Erythroblast (primary cell): ENCODE measurements at regions not wholly inside any gene's neighbourhood (a gene's known extent, or its start where the extent isn't known, plus 50 kb on each side); places are given as distances from the start of the nearest gene placed in this dataset.

Experiments
- GATA1 ChIP-seq: IDR thresholded peaks from 2 replicates; pipeline ENCODE4 v1.6.1; 2011; ENCODE audit warnings: low read depth, mild to moderate bottlenecking, control low read depth, low read length, moderate library complexity
- POLR2A ChIP-seq: IDR thresholded peaks from 2 replicates; pipeline ENCODE4 v1.6.1; 2011; ENCODE audit warnings: mild to moderate bottlenecking, low read length

DNA sequence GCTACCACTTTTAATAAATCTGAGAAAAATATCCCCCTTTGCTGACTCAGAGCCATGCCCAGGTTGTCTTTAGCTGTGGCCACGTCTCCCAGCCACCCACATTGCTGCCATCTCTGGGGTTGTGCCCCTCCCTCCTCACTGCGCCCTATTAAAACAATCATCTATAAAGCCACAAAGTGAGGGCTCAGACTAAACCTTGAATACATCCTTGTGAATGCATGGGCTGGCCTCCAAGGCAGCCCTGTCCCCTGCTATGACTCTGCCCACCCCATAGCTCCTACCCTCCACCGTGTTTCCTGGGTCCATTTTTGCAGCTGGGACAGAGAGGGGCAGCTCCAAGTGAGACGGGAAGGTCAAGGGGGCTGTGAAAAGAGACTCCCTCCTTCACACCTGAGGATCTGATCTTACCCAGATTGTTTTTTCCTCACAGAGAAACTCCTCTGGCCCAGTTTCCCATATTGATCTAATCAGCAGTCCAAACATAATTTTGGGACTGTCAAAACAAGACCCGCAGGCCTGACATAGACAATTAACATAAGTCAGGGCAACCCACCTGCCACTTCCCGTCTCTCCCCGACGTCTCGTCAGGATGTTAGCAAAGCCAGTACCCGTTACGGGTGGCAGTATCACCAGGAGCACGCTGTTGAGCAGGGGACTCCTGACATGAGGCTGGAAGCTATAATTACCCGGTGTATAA is 199.0 kb downstream of the KATNAL1 start:
- no peak for TF ChIP-seq POLR2A
- TF ChIP-seq GATA1, result no peak
